Peyer's patch (tissue), 4 donors: ENCODE measurements at regions not wholly inside any gene's neighbourhood (a gene's known extent, or its start where the extent isn't known, plus 50 kb on each side); places are given as distances from the start of the nearest gene placed in this dataset.

ENCODE experiments used
- DNase-seq, 3 donors: peaks; one replicate each; pipeline ENCODE4 v3.0.0-alpha.2; 2017 to 2019
- H3K27ac ChIP-seq, 4 donors: fragments of 200-600 bp; sonication (generic); one replicate each; pipeline ENCODE4 v1.5.1; 2016 to 2019
- H3K27me3 ChIP-seq, 2 donors: fragments of 200-600 bp; sonication (generic); one replicate each; pipeline ENCODE4 v1.5.1; 2019
- H3K36me3 ChIP-seq, 3 donors: fragments of 200-600 bp; sonication (generic); one replicate each; pipeline ENCODE4 v1.5.1; 2016 to 2019
- H3K4me1 ChIP-seq, 4 donors: fragments of 200-600 bp; sonication (generic); one replicate each; pipeline ENCODE4 v1.5.1; 2016 to 2019
- H3K4me3 ChIP-seq, 4 donors: fragments of 200-600 bp; sonication (generic); 1 replicate in 3 of 4; 2 replicates in 1 of 4; pipeline ENCODE4 v1.5.1; 2016 to 2019; ENCODE audit warnings: mild to moderate bottlenecking in 1 of 4
- H3K9me3 ChIP-seq, 4 donors: fragments of 200-600 bp; sonication (generic); one replicate each; pipeline ENCODE4 v1.5.1; 2016 to 2019; ENCODE audit warnings: mild to moderate bottlenecking in 1 of 4
- CTCF ChIP-seq, 6 experiments: fragments of 450-650 bp in 4 of 6; fragments of 200-600 bp in 2 of 6; sonication (generic) in 1 of 6; IDR thresholded peaks; one replicate each; pipeline ENCODE4 v1.5.1; 2017 to 2019; ENCODE audit warnings: antibody characterized with exemption in 6 of 6, mild to moderate bottlenecking in 3 of 6, moderate library complexity in 1 of 6
- POLR2A ChIP-seq, 2 donors: fragments of 450-650 bp; IDR thresholded peaks; one replicate each; pipeline ENCODE4 v1.5.1; 2017; ENCODE audit warnings: antibody characterized with exemption in 2 of 2, mild to moderate bottlenecking in 2 of 2, moderate library complexity in 2 of 2

GRCh38 chr6:9121549-9121948, 686.2 kb upstream of the SLC35B3 start:
- Histone ChIP-seq H3K36me3 (no peaks in the 10 kb centered on the region), H3K27me3 (no peaks in the 10 kb centered on the region), H3K4me3 (no peak overlapping the region), H3K9me3 (no peaks in the 10 kb centered on the region), H3K4me1 (no peaks in the 10 kb centered on the region), H3K27ac (no peak overlapping the region)
- no peak for DNase-seq
- TF ChIP-seq POLR2A (IDR thresholded peaks at IDR 0.05) (no peak), CTCF (IDR thresholded peaks at IDR 0.05) (no peak)

GRCh38 chr6:9116026-9116425, 680.7 kb upstream of the SLC35B3 start:
- H3K27me3 ChIP-seq = no peaks in the 10 kb centered on the region
- no peak overlapping the region for H3K27ac ChIP-seq
- no peaks in the 10 kb centered on the region for H3K9me3 ChIP-seq
- H3K4me1 ChIP-seq = no peaks in the 10 kb centered on the region
- no peaks in the 10 kb centered on the region for H3K36me3 ChIP-seq
- no peak for DNase-seq
- H3K4me3 ChIP-seq = no peak overlapping the region
- TF ChIP-seq CTCF (IDR thresholded peaks at IDR 0.05) = no peak
- TF ChIP-seq POLR2A (IDR thresholded peaks at IDR 0.05) = no peak

- TF ChIP-seq POLR2A (IDR thresholded peaks at IDR 0.05) (no peak), CTCF (IDR thresholded peaks at IDR 0.05) (no peak)
- Histone ChIP-seq H3K36me3 (no peaks in the 10 kb centered on the region), H3K27me3 (no peaks in the 10 kb centered on the region), H3K27ac (no peak overlapping the region), H3K4me3 (no peak overlapping the region), H3K9me3 (no peaks in the 10 kb centered on the region), H3K4me1 (no peaks in the 10 kb centered on the region)
- no peak for DNase-seq
Measured at GRCh38 chr6:9112544-9112943, 677.2 kb upstream of the SLC35B3 start.

GRCh38 chr6:9103876-9104521, 668.7 kb upstream of the SLC35B3 start:
- no peaks in the 10 kb centered on the region for H3K27me3 ChIP-seq
- TF ChIP-seq POLR2A (IDR thresholded peaks at IDR 0.05) = no peak
- TF ChIP-seq CTCF (IDR thresholded peaks at IDR 0.05) = no peak
- DNase-seq = no peak
- H3K36me3 ChIP-seq = no peaks in the 10 kb centered on the region
- H3K9me3 ChIP-seq = no peaks in the 10 kb centered on the region
- H3K27ac ChIP-seq = no peak overlapping the region
- no peaks in the 10 kb centered on the region for H3K4me1 ChIP-seq
- no peak overlapping the region for H3K4me3 ChIP-seq

- no peak overlapping the region for H3K4me3 ChIP-seq
- TF ChIP-seq POLR2A (IDR thresholded peaks at IDR 0.05) (no peak), CTCF (IDR thresholded peaks at IDR 0.05) (no peak)
- no peaks in the 10 kb centered on the region for H3K9me3 ChIP-seq
- no peaks in the 10 kb centered on the region for H3K36me3 ChIP-seq
- H3K27me3 ChIP-seq = no peaks in the 10 kb centered on the region
- DNase-seq = no peak
- H3K4me1 ChIP-seq = no peaks in the 10 kb centered on the region
- no peak overlapping the region for H3K27ac ChIP-seq
Measured at GRCh38 chr6:9101920-9102319, 666.6 kb upstream of the SLC35B3 start.
